CD4-positive, alpha-beta T cell (primary cell): ENCODE measurements at regions not wholly inside any gene's neighbourhood (a gene's known extent, or its start where the extent isn't known, plus 50 kb on each side); places are given as distances from the start of the nearest gene placed in this dataset.

Source experiments
- ATAC-seq: fragments of 200-7000 bp; cut with Tn5 transposase; one replicate; pipeline ENCODE4 v1.10.0; 2022; ENCODE audit warnings: mild to moderate bottlenecking; ENCODE audit not compliant: poor library complexity
- CTCF ChIA-PET: fragments of 350-600 bp; sonication (Branson Sonifier 250); formaldehyde crosslinking; loops from one replicate; lab custom pipeline; 2021; ENCODE audit warnings: antibody characterized with exemption, inconsistent platforms; lab: Charles Lee
- POLR2A ChIA-PET: fragments of 350-600 bp; sonication (Branson Sonifier 250); formaldehyde crosslinking; loops from one replicate; lab custom pipeline; 2021; ENCODE audit warnings: antibody characterized with exemption, inconsistent platforms; lab: Charles Lee
- DNase-seq, 14 experiments: peaks; one replicate each; pipeline ENCODE4 v3.0.0-alpha.2; 2013 to 2020; ENCODE audit warnings: mixed read lengths in 2 of 14
- H3K27ac ChIP-seq, 2 donors: one replicate each; pipeline versions ENCODE4 v1.5.1 to v1.7.0; 2013; ENCODE audit warnings: low read length in 2 of 2, low read depth in 1 of 2, mild to moderate bottlenecking in 1 of 2
- H3K27me3 ChIP-seq, 2 experiments: 1 replicate in 1 of 2; 2 replicates in 1 of 2; pipeline versions ENCODE4 v1.6.1 to v1.7.0; 2013; ENCODE audit warnings: low read length in 2 of 2, control low read depth in 1 of 2, mild to moderate bottlenecking in 1 of 2, moderate library complexity in 1 of 2; ENCODE audit not compliant: insufficient read depth in 2 of 2, control insufficient read depth in 1 of 2
- H3K36me3 ChIP-seq: one replicate; pipeline ENCODE4 v1.6.1; 2013; ENCODE audit warnings: low read length, control low read depth; ENCODE audit not compliant: insufficient read depth
- H3K4me1 ChIP-seq: one replicate; pipeline ENCODE4 v1.6.1; 2013; ENCODE audit warnings: low read length, control low read depth; ENCODE audit not compliant: insufficient read depth
- H3K4me3 ChIP-seq: one replicate; pipeline ENCODE4 v1.5.1; 2013; ENCODE audit warnings: mild to moderate bottlenecking, low read length, moderate library complexity
- H3K9me3 ChIP-seq, 2 experiments: 1 replicate in 1 of 2; 2 replicates in 1 of 2; pipeline versions ENCODE4 v1.6.1 to v1.7.0; 2013; ENCODE audit warnings: low read length in 2 of 2, mild to moderate bottlenecking in 2 of 2, control low read depth in 1 of 2, moderate library complexity in 1 of 2; ENCODE audit not compliant: control insufficient read depth in 1 of 2, insufficient read depth in 1 of 2
- H3K27ac Mint-ChIP-seq: one replicate; pipeline ENCODE4 v1.8.0; 2020; ENCODE audit warnings: mixed read lengths
- H3K27me3 Mint-ChIP-seq: one replicate; pipeline ENCODE4 v1.8.0; 2021; ENCODE audit warnings: mixed read lengths
- H3K36me3 Mint-ChIP-seq: one replicate; pipeline ENCODE4 v1.8.0; 2021; ENCODE audit warnings: low read depth, mixed read lengths
- H3K4me1 Mint-ChIP-seq: one replicate; pipeline ENCODE4 v1.8.0; 2021; ENCODE audit warnings: low read depth, mixed read lengths
- H3K4me3 Mint-ChIP-seq: one replicate; pipeline ENCODE4 v1.8.0; 2020; ENCODE audit warnings: mild to moderate bottlenecking, mixed read lengths
- H3K9me3 Mint-ChIP-seq: one replicate; pipeline ENCODE4 v1.8.0; 2020; ENCODE audit warnings: mixed read lengths
- intact Hi-C, 2 experiments: fragments of 100-400 bp; cut with DNase I in 1 of 2; cut with micrococcal nuclease in 1 of 2; formaldehyde crosslinking; loops; one replicate each; pipeline versions ENCODE4 v1.15.1 to v1.9.0; 2023 to 2025; cut with DNase I, micrococcal nuclease
- TF ChIP-seq, protein P1 (sequence below): fragments of 200-600 bp; IDR thresholded peaks from one replicate; pipeline ENCODE4 v1.8.0; 2022; ENCODE audit warnings: antibody characterized with exemption, mild to moderate bottlenecking

DNA sequence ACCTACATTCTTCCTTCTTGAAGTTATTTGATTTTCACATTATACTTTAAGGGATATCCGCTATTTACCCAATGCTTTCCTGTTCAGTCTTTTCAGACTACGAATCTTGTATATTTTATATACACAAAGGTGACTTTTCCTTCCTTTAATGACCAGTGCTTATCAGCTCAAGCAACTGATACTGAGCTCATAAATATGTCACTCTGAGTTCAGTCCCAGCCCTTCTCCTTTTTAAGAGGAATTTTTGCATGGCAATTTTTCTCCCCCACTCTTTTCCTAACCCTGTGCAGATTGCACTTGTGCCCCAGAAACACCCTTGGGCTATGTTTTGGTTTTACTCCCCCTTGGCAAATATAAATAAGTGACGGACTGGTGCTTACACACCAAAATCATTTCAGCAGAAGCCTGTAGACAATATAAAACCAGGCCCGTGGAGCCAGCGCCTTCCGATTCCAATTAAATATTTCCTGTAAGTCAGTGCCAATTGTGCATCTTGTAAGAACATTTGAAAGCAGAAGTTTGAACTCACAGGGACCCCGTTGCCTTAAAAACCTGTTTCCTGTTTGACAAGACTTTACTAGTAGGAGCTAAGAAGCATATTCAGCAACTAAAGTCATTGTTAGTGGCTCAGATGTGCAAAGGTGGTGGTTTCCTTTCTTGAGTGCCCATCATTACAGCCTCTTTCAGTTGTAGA lies 66.3 kb upstream of the GATA6 start:
- H3K4me3 ChIP-seq = no peak overlapping the region
- no peaks in the 10 kb centered on the region for H3K4me1 ChIP-seq
- DNase-seq (no peak), ATAC-seq (no peak)
- intact Hi-C loops = no loop called here
- CTCF ChIA-PET = no interaction called here
- H3K27me3 Mint-ChIP-seq = peaks cover 10% of the 10 kb centered on the region
- peaks cover 6% of the 10 kb centered on the region for H3K9me3 Mint-ChIP-seq
- H3K36me3 ChIP-seq = no peaks in the 10 kb centered on the region
- H3K9me3 ChIP-seq = no peaks in the 10 kb centered on the region
- no peaks in the 10 kb centered on the region for H3K36me3 Mint-ChIP-seq
- no peak overlapping the region for H3K27ac Mint-ChIP-seq
- H3K4me3 Mint-ChIP-seq = no peak overlapping the region
- no peak overlapping the region for H3K27ac ChIP-seq
- no peaks in the 10 kb centered on the region for H3K4me1 Mint-ChIP-seq
- H3K27me3 ChIP-seq = peaks cover 0 to 2% of the 10 kb centered on the region in 2 experiments
- TF ChIP-seq, protein P1, sequence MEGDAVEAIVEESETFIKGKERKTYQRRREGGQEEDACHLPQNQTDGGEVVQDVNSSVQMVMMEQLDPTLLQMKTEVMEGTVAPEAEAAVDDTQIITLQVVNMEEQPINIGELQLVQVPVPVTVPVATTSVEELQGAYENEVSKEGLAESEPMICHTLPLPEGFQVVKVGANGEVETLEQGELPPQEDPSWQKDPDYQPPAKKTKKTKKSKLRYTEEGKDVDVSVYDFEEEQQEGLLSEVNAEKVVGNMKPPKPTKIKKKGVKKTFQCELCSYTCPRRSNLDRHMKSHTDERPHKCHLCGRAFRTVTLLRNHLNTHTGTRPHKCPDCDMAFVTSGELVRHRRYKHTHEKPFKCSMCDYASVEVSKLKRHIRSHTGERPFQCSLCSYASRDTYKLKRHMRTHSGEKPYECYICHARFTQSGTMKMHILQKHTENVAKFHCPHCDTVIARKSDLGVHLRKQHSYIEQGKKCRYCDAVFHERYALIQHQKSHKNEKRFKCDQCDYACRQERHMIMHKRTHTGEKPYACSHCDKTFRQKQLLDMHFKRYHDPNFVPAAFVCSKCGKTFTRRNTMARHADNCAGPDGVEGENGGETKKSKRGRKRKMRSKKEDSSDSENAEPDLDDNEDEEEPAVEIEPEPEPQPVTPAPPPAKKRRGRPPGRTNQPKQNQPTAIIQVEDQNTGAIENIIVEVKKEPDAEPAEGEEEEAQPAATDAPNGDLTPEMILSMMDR = no peak
- POLR2A ChIA-PET = no interaction called here

DNA sequence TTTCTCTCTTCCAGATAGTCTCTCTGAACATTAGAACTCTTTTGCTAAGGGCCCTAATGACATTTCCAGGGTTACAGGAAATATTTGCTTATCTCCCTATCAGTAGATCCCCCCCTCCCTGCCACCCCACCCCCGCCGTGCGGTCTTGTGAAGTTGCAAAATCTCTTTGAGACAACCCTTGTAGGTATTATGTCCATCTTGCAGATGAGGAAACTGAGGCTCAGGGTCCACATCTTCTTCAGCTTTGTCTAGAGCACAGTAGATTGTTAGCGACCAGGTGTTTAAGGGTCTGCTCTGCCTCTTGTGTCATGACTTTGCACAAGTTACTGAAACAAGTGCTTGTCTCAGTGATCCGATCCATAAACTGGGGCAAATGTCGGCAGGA lies 65.8 kb upstream of the GATA6 start:
- Mint-ChIP-seq H3K27me3 (peaks cover 10% of the 10 kb centered on the region), H3K9me3 (peaks cover 6% of the 10 kb centered on the region), H3K4me3 (no peak overlapping the region), H3K4me1 (no peaks in the 10 kb centered on the region), H3K36me3 (no peaks in the 10 kb centered on the region), H3K27ac (no peak overlapping the region)
- ATAC-seq = no peak
- H3K36me3 ChIP-seq = no peaks in the 10 kb centered on the region
- intact Hi-C loops = no loop called here
- no peak for DNase-seq
- TF ChIP-seq, protein P1 = no peak
- no peaks in the 10 kb centered on the region for H3K4me1 ChIP-seq
- H3K9me3 ChIP-seq = no peaks in the 10 kb centered on the region
- H3K27me3 ChIP-seq = peaks cover 0 to 2% of the 10 kb centered on the region in 2 experiments
- no peak overlapping the region for H3K27ac ChIP-seq
- H3K4me3 ChIP-seq = no peak overlapping the region
- ChIA-PET CTCF (no interaction called here), POLR2A (no interaction called here)

DNA sequence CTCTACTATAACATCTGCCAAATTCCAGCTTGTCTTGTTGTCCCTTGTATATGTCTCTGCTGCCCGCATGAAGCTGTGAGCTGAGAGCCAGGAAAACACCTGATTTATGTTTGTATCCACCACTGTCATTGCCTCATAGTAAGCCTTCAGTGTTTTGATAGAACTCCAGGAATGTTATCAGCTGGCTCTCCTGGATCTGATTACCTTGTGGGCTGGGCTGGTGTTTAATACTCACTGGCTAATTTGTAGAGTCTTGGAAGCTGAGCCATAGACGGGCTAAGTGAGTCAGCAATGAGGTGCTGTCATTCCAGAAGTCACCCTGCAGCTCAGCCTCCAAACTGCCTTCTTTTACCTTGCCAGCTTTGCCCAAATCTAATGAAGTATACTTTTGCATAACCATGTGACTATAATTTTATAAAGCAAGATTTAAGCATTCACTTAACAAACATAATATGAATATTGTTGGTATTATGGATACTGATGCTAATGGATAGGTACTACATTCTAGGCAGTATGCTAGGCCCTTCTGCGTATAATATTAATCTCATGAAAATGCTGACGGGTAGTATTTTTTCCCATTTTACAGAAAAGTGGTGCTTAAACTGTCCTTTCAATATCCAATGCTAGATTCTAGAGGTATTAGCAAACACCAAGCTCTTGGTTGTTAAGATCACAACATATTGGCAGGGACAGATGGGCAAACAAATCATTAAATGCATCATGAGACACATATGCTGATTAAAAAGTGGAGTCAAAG lies 62.7 kb upstream of the GATA6 start:
- TF ChIP-seq, protein P1 = no peak
- no peaks in the 10 kb centered on the region for H3K36me3 Mint-ChIP-seq
- no peak overlapping the region for H3K4me3 Mint-ChIP-seq
- H3K27ac Mint-ChIP-seq = no peak overlapping the region
- ChIA-PET CTCF (interaction anchor here (0.6 kb wide), 1 partner anchor 319 kb away, joined by 3 read pairs; no protein-coding TSS in a partner anchor), POLR2A (no interaction called here)
- no peaks in the 10 kb centered on the region for H3K27me3 Mint-ChIP-seq
- Histone ChIP-seq H3K4me3 (no peak overlapping the region), H3K36me3 (no peaks in the 10 kb centered on the region), H3K27me3 (peaks cover 0 to 2% of the 10 kb centered on the region in 2 experiments), H3K4me1 (no peaks in the 10 kb centered on the region), H3K9me3 (peaks cover 0 to 6% of the 10 kb centered on the region in 2 experiments), H3K27ac (no peak overlapping the region)
- DNase-seq (no peak), ATAC-seq (no peak)
- H3K4me1 Mint-ChIP-seq = no peaks in the 10 kb centered on the region
- peaks cover under 1% of the 10 kb centered on the region for H3K9me3 Mint-ChIP-seq
- intact Hi-C loops = no loop called here
